ENCODE measurements at regions not wholly inside any gene's neighbourhood (a gene's known extent, or its start where the extent isn't known, plus 50 kb on each side); places are given as distances from the start of the nearest gene placed in this dataset.

- no peak overlapping the region for H3K4me3 ChIP-seq (ENCODE audit: low read depth, low read length)
- TF ChIP-seq POLR2A (IDR thresholded peaks at IDR 0.05; ENCODE audit: extremely low read depth, insufficient read length) (no peak), MYC (IDR thresholded peaks at IDR 0.05; ENCODE audit: low read depth, low read length) (no peak), CTCF (IDR thresholded peaks at IDR 0.05; ENCODE audit: low read depth, low read length) (no peak)
- TF ChIP-seq, protein P1, sequence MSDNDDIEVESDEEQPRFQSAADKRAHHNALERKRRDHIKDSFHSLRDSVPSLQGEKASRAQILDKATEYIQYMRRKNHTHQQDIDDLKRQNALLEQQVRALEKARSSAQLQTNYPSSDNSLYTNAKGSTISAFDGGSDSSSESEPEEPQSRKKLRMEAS (IDR thresholded peaks at IDR 0.05; ENCODE audit: low read depth, low read length) = no peak
- DNase-seq (ENCODE audit: low read depth) = no peak
These were observed 236.2 kb upstream of the WWC1 start for GRCh38 chr5:168055141-168055683.

GRCh38 chr5:168055961-168056360 is 235.5 kb upstream of the WWC1 start:
- DNase-seq (ENCODE audit: low read depth) = no peak
- TF ChIP-seq, protein P1 (IDR thresholded peaks at IDR 0.05; ENCODE audit: low read depth, low read length) = no peak
- TF ChIP-seq POLR2A (IDR thresholded peaks at IDR 0.05; ENCODE audit: extremely low read depth, insufficient read length) = no peak
- no peak for TF ChIP-seq CTCF (IDR thresholded peaks at IDR 0.05; ENCODE audit: low read depth, low read length)
- H3K4me3 ChIP-seq (ENCODE audit: low read depth, low read length) = no peak overlapping the region

DNA sequence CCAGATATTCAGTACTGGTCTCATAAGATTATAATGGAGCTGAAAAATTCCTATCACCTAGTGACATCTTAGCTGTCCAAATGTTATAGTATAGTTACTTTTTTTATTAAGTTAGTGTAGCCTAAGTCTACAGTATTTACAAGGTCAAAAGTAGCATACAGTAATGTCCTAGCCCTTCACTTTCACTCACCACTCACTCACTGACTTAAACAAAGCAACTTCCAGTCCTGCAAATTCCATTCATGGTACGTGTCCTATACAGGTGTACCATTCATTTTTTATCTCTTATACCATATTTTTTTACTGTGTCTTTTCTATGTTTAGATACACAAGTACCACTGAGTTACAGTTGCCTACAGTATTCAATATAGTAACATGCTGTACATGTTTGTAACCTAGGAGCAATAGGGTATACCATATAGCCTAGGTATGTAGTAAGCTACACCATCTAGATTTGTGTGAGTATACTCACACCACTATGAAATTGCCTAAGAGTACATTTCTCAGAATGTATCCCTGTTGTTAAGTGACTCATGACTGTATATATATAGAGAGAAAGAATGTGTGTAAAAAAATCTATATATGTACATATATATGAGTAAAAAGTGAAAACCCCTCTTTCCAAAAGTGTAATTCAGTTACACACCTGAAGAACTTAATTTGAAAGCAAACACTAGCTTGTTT is 234.8 kb upstream of the WWC1 start:
- TF ChIP-seq POLR2A (IDR thresholded peaks at IDR 0.05; ENCODE audit: extremely low read depth, insufficient read length) = no peak
- TF ChIP-seq CTCF (IDR thresholded peaks at IDR 0.05; ENCODE audit: low read depth, low read length) = no peak
- TF ChIP-seq, protein P1 (IDR thresholded peaks at IDR 0.05; ENCODE audit: low read depth, low read length) = no peak
- TF ChIP-seq MYC (IDR thresholded peaks at IDR 0.05; ENCODE audit: low read depth, low read length) = no peak
- H3K4me3 ChIP-seq (ENCODE audit: low read depth, low read length) = no peak overlapping the region
- no peak for DNase-seq (ENCODE audit: low read depth)

DNA sequence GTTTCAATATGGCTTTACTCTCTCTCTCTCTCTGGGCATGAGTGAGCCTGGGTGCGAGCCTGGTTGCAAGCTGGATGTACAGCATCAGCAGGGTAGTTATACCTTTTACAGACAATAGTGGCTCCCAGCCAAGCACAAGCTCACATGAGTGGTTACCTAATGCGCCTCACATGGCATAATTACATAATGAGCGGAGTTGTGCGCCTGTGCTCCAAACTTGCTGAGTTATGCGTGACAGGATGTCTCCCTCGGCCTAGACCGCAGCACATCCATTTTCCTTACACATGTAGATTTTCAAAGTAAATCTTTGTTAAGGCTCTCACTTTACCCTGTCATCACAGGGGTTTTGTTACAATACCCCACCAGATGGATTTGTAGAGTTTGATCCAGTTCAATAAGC is 233.5 kb upstream of the WWC1 start:
- no peak overlapping the region for H3K4me3 ChIP-seq (ENCODE audit: low read depth, low read length)
- TF ChIP-seq POLR2A (IDR thresholded peaks at IDR 0.05; ENCODE audit: extremely low read depth, insufficient read length) = no peak
- no peak for TF ChIP-seq MYC (IDR thresholded peaks at IDR 0.05; ENCODE audit: low read depth, low read length)
- TF ChIP-seq, protein P1 (IDR thresholded peaks at IDR 0.05; ENCODE audit: low read depth, low read length) = no peak
- TF ChIP-seq CTCF (IDR thresholded peaks at IDR 0.05; ENCODE audit: low read depth, low read length) = no peak
- peak; percentile 21 for DNase-seq (ENCODE audit: low read depth)

DNA sequence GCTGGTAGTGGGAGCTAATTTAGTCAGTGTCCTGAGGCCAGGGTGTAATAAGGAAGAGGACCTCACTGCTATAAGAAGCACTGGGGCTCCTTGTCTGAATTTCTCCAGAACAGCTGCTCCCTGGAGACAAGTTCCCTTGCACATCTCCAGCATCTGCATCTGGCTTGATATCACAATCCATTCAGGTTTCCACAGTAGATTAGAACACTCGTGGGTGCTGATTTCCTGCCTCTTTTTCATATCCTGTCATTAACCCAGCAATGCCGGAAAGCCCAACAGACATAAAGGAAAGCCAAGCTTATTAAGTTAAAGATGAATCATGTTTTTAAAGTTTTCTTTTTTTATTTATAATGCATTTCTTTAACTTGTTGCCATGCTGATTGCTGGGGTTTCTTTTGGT is 232.3 kb upstream of the WWC1 start:
- TF ChIP-seq MYC (IDR thresholded peaks at IDR 0.05; ENCODE audit: low read depth, low read length) (no peak), CTCF (IDR thresholded peaks at IDR 0.05; ENCODE audit: low read depth, low read length) (no peak), POLR2A (IDR thresholded peaks at IDR 0.05; ENCODE audit: extremely low read depth, insufficient read length) (no peak)
- TF ChIP-seq, protein P1 (IDR thresholded peaks at IDR 0.05; ENCODE audit: low read depth, low read length) = no peak
- no peak overlapping the region for H3K4me3 ChIP-seq (ENCODE audit: low read depth, low read length)
- no peak for DNase-seq (ENCODE audit: low read depth)

Data from NB4 (cell line).